ENCODE measurements at regions not wholly inside any gene's neighbourhood (a gene's known extent, or its start where the extent isn't known, plus 50 kb on each side); places are given as distances from the start of the nearest gene placed in this dataset.

- no peaks in the 10 kb centered on the region for H3K9me3 ChIP-seq (ENCODE audit: control insufficient read depth in 2 of 3, insufficient read depth in 1 of 3, low read length in 3 of 3)
- no peak for FAIRE-seq
- no peaks in the 10 kb centered on the region for H3K27me3 ChIP-seq (ENCODE audit: control insufficient read depth, insufficient read depth, low read length)
- TF ChIP-seq CTCF (IDR thresholded peaks at IDR 0.05; ENCODE audit: borderline replicate concordance, extremely low read depth, insufficient read depth): no peak
- intact Hi-C loops (cut with DNase I): no loop called here
- H3K4me3 ChIP-seq (ENCODE audit: low read length in 3 of 3): no peak overlapping the region
- H3K9ac ChIP-seq (ENCODE audit: low read length in 3 of 3): no peak overlapping the region
- no peaks in the 10 kb centered on the region for H3K36me3 ChIP-seq (ENCODE audit: control insufficient read depth in 2 of 3, insufficient read depth in 3 of 3, low read length in 3 of 3)
- DNase-seq: no peak
- no peaks in the 10 kb centered on the region for H3K4me1 ChIP-seq (ENCODE audit: control insufficient read depth in 2 of 3, insufficient read depth in 2 of 3, low read depth in 1 of 3, low read length in 3 of 3)
- H3K27ac ChIP-seq (ENCODE audit: low read depth in 2 of 2, low read length in 2 of 2): no peak overlapping the region
Measured at GRCh38 chr19:32124585-32124984, 220.8 kb upstream of the ZNF507 start.

GRCh38 chr19:32129141-32129540, 216.3 kb upstream of the ZNF507 start:
- intact Hi-C loops (cut with DNase I): no loop called here
- DNase-seq (peak in 4 of 5 donors; percentile 67 to 88 (median 68)), FAIRE-seq (no peak)
- no peak overlapping the region for H3K9ac ChIP-seq (ENCODE audit: low read length in 3 of 3)
- no peaks in the 10 kb centered on the region for H3K4me1 ChIP-seq (ENCODE audit: control insufficient read depth in 2 of 3, insufficient read depth in 2 of 3, low read depth in 1 of 3, low read length in 3 of 3)
- no peak for TF ChIP-seq CTCF (IDR thresholded peaks at IDR 0.05; ENCODE audit: borderline replicate concordance, extremely low read depth, insufficient read depth)
- no peaks in the 10 kb centered on the region for H3K9me3 ChIP-seq (ENCODE audit: control insufficient read depth in 2 of 3, insufficient read depth in 1 of 3, low read length in 3 of 3)
- no peaks in the 10 kb centered on the region for H3K27me3 ChIP-seq (ENCODE audit: control insufficient read depth, insufficient read depth, low read length)
- no peak overlapping the region for H3K4me3 ChIP-seq (ENCODE audit: low read length in 3 of 3)
- no peaks in the 10 kb centered on the region for H3K36me3 ChIP-seq (ENCODE audit: control insufficient read depth in 2 of 3, insufficient read depth in 3 of 3, low read length in 3 of 3)
- no peak overlapping the region for H3K27ac ChIP-seq (ENCODE audit: low read depth in 2 of 2, low read length in 2 of 2)

- no peak for TF ChIP-seq CTCF (IDR thresholded peaks at IDR 0.05; ENCODE audit: borderline replicate concordance, extremely low read depth, insufficient read depth)
- intact Hi-C loops (cut with DNase I): no loop called here
- no peak overlapping the region for H3K4me3 ChIP-seq (ENCODE audit: low read length in 3 of 3)
- no peaks in the 10 kb centered on the region for H3K36me3 ChIP-seq (ENCODE audit: control insufficient read depth in 2 of 3, insufficient read depth in 3 of 3, low read length in 3 of 3)
- DNase-seq (peak in 2 of 5 donors; percentile 35 to 51), FAIRE-seq (no peak)
- H3K4me1 ChIP-seq (ENCODE audit: control insufficient read depth in 2 of 3, insufficient read depth in 2 of 3, low read depth in 1 of 3, low read length in 3 of 3): no peaks in the 10 kb centered on the region
- no peak overlapping the region for H3K9ac ChIP-seq (ENCODE audit: low read length in 3 of 3)
- no peaks in the 10 kb centered on the region for H3K27me3 ChIP-seq (ENCODE audit: control insufficient read depth, insufficient read depth, low read length)
- no peaks in the 10 kb centered on the region for H3K9me3 ChIP-seq (ENCODE audit: control insufficient read depth in 2 of 3, insufficient read depth in 1 of 3, low read length in 3 of 3)
- H3K27ac ChIP-seq (ENCODE audit: low read depth in 2 of 2, low read length in 2 of 2): no peak overlapping the region
Measured at GRCh38 chr19:32130332-32130731, 215.1 kb upstream of the ZNF507 start.

- FAIRE-seq (no peak), DNase-seq (no peak)
- Histone ChIP-seq H3K9me3 (ENCODE audit: control insufficient read depth in 2 of 3, insufficient read depth in 1 of 3, low read length in 3 of 3) (no peaks in the 10 kb centered on the region), H3K36me3 (ENCODE audit: control insufficient read depth in 2 of 3, insufficient read depth in 3 of 3, low read length in 3 of 3) (no peaks in the 10 kb centered on the region), H3K27me3 (ENCODE audit: control insufficient read depth, insufficient read depth, low read length) (no peaks in the 10 kb centered on the region), H3K9ac (ENCODE audit: low read length in 3 of 3) (no peak overlapping the region), H3K27ac (ENCODE audit: low read depth in 2 of 2, low read length in 2 of 2) (no peak overlapping the region), H3K4me1 (ENCODE audit: control insufficient read depth in 2 of 3, insufficient read depth in 2 of 3, low read depth in 1 of 3, low read length in 3 of 3) (no peaks in the 10 kb centered on the region), H3K4me3 (ENCODE audit: low read length in 3 of 3) (no peak overlapping the region)
- intact Hi-C loops (cut with DNase I): no loop called here
- TF ChIP-seq CTCF (IDR thresholded peaks at IDR 0.05; ENCODE audit: borderline replicate concordance, extremely low read depth, insufficient read depth): no peak
Measured at GRCh38 chr19:32131005-32131404, 214.4 kb upstream of the ZNF507 start.

Measured in kidney (tissue), 13 donors.